ENCODE measurements at regions not wholly inside any gene's neighbourhood (a gene's known extent, or its start where the extent isn't known, plus 50 kb on each side); places are given as distances from the start of the nearest gene placed in this dataset.

GRCh38 chr1:5296557-5297179 lies 642.3 kb downstream of the AJAP1 start:
- Mint-ChIP-seq H3K9me3 (no peaks in the 10 kb centered on the region), H3K4me3 (no peak overlapping the region), H3K36me3 (ENCODE audit: low read depth) (no peaks in the 10 kb centered on the region), H3K4me1 (peaks cover 25% of the 10 kb centered on the region), H3K27ac (no peak overlapping the region), H3K27me3 (ENCODE audit: low read depth) (peaks cover 55% of the 10 kb centered on the region)
- no peak for TF ChIP-seq CTCF (IDR thresholded peaks at IDR 0.05; ENCODE audit: unreplicated experiment in 3 of 3)

DNA sequence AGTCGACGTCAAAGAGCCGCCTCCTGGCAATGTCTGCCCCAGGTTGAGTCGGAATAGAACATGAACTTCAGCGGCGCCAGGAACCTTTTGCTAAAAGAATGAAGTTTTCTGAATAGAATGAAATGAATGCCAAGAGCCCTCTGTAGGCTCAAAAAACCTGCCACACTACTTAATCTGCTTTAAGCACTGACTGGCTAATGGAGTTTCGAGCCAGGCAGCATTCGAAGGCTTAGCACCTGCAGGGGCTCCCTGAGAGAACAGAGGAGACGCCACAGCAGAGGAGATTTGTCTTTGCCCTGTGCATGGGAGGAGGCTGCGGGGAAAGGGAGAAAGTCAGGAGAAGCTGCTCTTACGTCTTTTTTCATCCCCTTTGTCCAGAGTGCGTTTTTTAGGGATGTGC lies 641.7 kb downstream of the AJAP1 start:
- Mint-ChIP-seq H3K9me3 (no peaks in the 10 kb centered on the region), H3K4me1 (peaks cover 25% of the 10 kb centered on the region), H3K36me3 (ENCODE audit: low read depth) (no peaks in the 10 kb centered on the region), H3K4me3 (no peak overlapping the region), H3K27me3 (ENCODE audit: low read depth) (peaks cover 51% of the 10 kb centered on the region), H3K27ac (no peak overlapping the region)
- TF ChIP-seq CTCF (IDR thresholded peaks at IDR 0.05; ENCODE audit: unreplicated experiment in 3 of 3) = no peak

DNA sequence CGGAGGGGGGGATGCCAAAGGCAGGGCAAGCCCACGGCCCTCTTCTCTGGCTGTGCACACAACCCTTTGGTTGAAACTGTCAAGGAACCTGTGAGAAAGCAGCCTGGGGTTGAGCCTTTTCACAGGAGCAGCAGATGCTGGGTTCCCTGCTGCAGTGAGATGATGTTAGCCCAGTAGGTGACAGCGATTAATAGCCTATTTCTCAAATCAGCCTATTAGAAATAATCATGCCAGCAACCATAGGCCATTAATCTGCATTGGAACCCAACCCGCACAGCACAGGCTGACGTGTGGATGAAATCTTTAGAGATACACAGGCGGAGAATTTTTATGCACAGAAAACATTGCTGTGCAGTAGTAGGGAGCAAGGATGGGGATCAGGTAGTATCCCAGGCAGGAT lies 637.5 kb downstream of the AJAP1 start:
- Mint-ChIP-seq H3K9me3 (no peaks in the 10 kb centered on the region), H3K4me1 (peaks cover 13% of the 10 kb centered on the region), H3K27ac (no peak overlapping the region), H3K36me3 (ENCODE audit: low read depth) (no peaks in the 10 kb centered on the region), H3K27me3 (ENCODE audit: low read depth) (peaks cover 34% of the 10 kb centered on the region), H3K4me3 (no peak overlapping the region)
- no peak for TF ChIP-seq CTCF (IDR thresholded peaks at IDR 0.05; ENCODE audit: unreplicated experiment in 3 of 3)

- H3K27me3 Mint-ChIP-seq (ENCODE audit: low read depth) = peaks cover 28% of the 10 kb centered on the region
- H3K4me1 Mint-ChIP-seq = no peaks in the 10 kb centered on the region
- no peak for TF ChIP-seq CTCF (IDR thresholded peaks at IDR 0.05; ENCODE audit: unreplicated experiment in 3 of 3)
- H3K4me3 Mint-ChIP-seq = no peak overlapping the region
- H3K36me3 Mint-ChIP-seq (ENCODE audit: low read depth) = no peaks in the 10 kb centered on the region
- no peak overlapping the region for H3K27ac Mint-ChIP-seq
- H3K9me3 Mint-ChIP-seq = peaks cover 3% of the 10 kb centered on the region
Measured at GRCh38 chr1:5287178-5288150, 633.1 kb downstream of the AJAP1 start.

GRCh38 chr1:5286244-5286643 lies 631.8 kb downstream of the AJAP1 start:
- Mint-ChIP-seq H3K4me1 (no peaks in the 10 kb centered on the region), H3K4me3 (no peak overlapping the region), H3K9me3 (peaks cover 3% of the 10 kb centered on the region), H3K27ac (no peak overlapping the region), H3K27me3 (ENCODE audit: low read depth) (peaks cover 36% of the 10 kb centered on the region), H3K36me3 (ENCODE audit: low read depth) (no peaks in the 10 kb centered on the region)
- peak in 1 of 3 experiments; percentile 9 for TF ChIP-seq CTCF (IDR thresholded peaks at IDR 0.05; ENCODE audit: unreplicated experiment in 3 of 3)
